ENCODE measurements at regions not wholly inside any gene's neighbourhood (a gene's known extent, or its start where the extent isn't known, plus 50 kb on each side); places are given as distances from the start of the nearest gene placed in this dataset.

DNA sequence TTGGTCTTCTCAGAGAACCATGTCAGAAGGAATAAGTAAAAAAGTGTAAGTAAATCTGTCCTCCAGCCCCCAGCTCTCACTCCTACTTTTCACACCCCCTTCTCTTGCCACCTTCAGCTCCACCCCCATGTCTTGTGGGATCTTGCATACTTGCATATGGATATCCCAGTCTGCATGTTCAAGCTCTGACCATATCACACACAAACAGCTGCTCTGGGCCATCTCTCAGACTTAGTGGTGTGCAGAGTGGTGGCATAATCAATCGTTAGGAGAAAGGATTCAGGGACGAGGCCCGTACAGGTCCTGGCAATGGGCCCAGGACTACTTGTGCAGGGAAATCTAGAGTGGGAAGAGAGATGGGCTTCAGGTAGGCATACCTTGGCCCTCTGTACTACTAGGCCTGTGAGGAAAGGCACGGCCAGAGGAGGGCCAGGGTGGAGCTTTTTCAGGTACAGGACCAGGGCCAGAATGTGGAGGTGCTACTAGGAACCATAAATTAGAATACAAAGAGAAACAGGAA is 112.0 kb upstream of the SGK1 start:
- TF ChIP-seq, protein P1, sequence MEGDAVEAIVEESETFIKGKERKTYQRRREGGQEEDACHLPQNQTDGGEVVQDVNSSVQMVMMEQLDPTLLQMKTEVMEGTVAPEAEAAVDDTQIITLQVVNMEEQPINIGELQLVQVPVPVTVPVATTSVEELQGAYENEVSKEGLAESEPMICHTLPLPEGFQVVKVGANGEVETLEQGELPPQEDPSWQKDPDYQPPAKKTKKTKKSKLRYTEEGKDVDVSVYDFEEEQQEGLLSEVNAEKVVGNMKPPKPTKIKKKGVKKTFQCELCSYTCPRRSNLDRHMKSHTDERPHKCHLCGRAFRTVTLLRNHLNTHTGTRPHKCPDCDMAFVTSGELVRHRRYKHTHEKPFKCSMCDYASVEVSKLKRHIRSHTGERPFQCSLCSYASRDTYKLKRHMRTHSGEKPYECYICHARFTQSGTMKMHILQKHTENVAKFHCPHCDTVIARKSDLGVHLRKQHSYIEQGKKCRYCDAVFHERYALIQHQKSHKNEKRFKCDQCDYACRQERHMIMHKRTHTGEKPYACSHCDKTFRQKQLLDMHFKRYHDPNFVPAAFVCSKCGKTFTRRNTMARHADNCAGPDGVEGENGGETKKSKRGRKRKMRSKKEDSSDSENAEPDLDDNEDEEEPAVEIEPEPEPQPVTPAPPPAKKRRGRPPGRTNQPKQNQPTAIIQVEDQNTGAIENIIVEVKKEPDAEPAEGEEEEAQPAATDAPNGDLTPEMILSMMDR (conservative IDR thresholded peaks at IDR 0.05): no peak
- no peak for TF ChIP-seq EZH2 (IDR thresholded peaks at IDR 0.05; ENCODE audit: low read depth)
